ENCODE measurements at regions not wholly inside any gene's neighbourhood (a gene's known extent, or its start where the extent isn't known, plus 50 kb on each side); places are given as distances from the start of the nearest gene placed in this dataset.

DNA sequence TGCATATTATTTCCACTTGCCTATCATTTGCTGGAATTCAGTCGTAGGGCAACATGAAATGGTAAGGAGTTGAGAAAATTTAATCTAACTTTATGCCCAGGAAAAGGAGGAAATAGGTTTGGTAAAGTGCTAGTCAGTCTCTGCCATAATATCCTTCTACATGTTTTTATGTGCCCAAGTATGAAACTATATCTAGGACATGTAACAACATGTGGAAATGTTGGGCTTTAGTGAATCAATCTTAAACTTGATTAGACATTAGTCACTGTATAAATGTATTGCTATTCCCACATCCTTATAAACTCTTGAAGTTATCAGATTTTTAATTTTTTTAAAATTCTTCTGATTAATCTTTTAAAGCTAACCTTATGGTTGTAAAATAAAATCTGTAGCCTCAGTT is 204.7 kb upstream of the ZRANB2 start:
- H3F3A ChIP-seq (ENCODE audit: insufficient read depth, low read depth) = no peaks in the 10 kb centered on the region
- no peaks in the 10 kb centered on the region for H3K9me2 ChIP-seq (ENCODE audit: insufficient read depth)
- DNase-seq = no peak
- intact Hi-C loops (cut with micrococcal nuclease; ENCODE audit: unreplicated experiment) = no loop called here
- H3K27ac ChIP-seq = no peak overlapping the region
- H3K4me2 ChIP-seq = no peak overlapping the region
- H2AFZ ChIP-seq = no peak overlapping the region
- ChIA-PET CTCF (no interaction called here), POLR2A (ENCODE audit: unreplicated experiment) (no interaction called here)
- H3K9me3 ChIP-seq (ENCODE audit: insufficient read depth, low read depth) = no peaks in the 10 kb centered on the region
- no peaks in the 10 kb centered on the region for H3K4me1 ChIP-seq (replicated peaks; ENCODE audit: insufficient read depth)
- no peaks in the 10 kb centered on the region for H3K27me3 ChIP-seq (ENCODE audit: insufficient read depth, low read depth)
- H3K79me2 ChIP-seq (ENCODE audit: low read depth) = no peaks in the 10 kb centered on the region
- H3K36me3 ChIP-seq (ENCODE audit: low read depth) = no peaks in the 10 kb centered on the region
- TF ChIP-seq, protein P1, sequence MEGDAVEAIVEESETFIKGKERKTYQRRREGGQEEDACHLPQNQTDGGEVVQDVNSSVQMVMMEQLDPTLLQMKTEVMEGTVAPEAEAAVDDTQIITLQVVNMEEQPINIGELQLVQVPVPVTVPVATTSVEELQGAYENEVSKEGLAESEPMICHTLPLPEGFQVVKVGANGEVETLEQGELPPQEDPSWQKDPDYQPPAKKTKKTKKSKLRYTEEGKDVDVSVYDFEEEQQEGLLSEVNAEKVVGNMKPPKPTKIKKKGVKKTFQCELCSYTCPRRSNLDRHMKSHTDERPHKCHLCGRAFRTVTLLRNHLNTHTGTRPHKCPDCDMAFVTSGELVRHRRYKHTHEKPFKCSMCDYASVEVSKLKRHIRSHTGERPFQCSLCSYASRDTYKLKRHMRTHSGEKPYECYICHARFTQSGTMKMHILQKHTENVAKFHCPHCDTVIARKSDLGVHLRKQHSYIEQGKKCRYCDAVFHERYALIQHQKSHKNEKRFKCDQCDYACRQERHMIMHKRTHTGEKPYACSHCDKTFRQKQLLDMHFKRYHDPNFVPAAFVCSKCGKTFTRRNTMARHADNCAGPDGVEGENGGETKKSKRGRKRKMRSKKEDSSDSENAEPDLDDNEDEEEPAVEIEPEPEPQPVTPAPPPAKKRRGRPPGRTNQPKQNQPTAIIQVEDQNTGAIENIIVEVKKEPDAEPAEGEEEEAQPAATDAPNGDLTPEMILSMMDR (conservative IDR thresholded peaks at IDR 0.05) = no peak
- no peak for TF ChIP-seq EZH2 (IDR thresholded peaks at IDR 0.05; ENCODE audit: low read depth)
- no TSS peak for BruUV-seq (replicated peaks)
- H3K4me3 ChIP-seq = no peak overlapping the region
- H4K20me1 ChIP-seq (ENCODE audit: insufficient read depth) = no peaks in the 10 kb centered on the region

DNA sequence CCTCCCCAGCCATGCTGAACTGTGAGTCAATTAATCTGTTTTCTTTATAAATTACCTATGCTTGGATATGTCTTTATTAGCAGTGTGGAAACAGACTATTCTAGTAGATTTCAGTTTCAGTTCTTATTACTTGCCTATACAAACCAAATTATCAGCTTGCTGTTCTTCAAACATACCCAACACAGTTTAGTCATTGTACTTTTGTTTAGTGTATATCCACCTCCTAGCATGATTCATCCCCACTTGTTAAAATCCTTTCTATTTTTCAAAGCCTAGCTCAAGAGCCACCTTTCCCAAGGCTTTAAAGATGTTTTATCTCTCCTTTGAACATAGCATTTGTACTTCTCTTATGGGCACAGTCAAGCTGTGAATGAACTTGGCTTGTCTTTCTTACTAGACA is 195.6 kb upstream of the ZRANB2 start:
- no peak for DNase-seq
- CTCF ChIA-PET = no interaction called here
- H3K4me1 ChIP-seq (replicated peaks; ENCODE audit: insufficient read depth) = no peaks in the 10 kb centered on the region
- no peak overlapping the region for H3K27ac ChIP-seq
- no peaks in the 10 kb centered on the region for H3K27me3 ChIP-seq (ENCODE audit: insufficient read depth, low read depth)
- H3K4me2 ChIP-seq = no peak overlapping the region
- H4K20me1 ChIP-seq (ENCODE audit: insufficient read depth) = no peaks in the 10 kb centered on the region
- no peaks in the 10 kb centered on the region for H3K9me3 ChIP-seq (ENCODE audit: insufficient read depth, low read depth)
- no peak overlapping the region for H3K4me3 ChIP-seq
- H2AFZ ChIP-seq = no peak overlapping the region
- TF ChIP-seq, protein P1 (conservative IDR thresholded peaks at IDR 0.05) = no peak
- no peak for TF ChIP-seq EZH2 (IDR thresholded peaks at IDR 0.05; ENCODE audit: low read depth)
- no peaks in the 10 kb centered on the region for H3F3A ChIP-seq (ENCODE audit: insufficient read depth, low read depth)
- POLR2A ChIA-PET (ENCODE audit: unreplicated experiment) = no interaction called here
- H3K9me2 ChIP-seq (ENCODE audit: insufficient read depth) = no peaks in the 10 kb centered on the region
- H3K79me2 ChIP-seq (ENCODE audit: low read depth) = no peaks in the 10 kb centered on the region
- no TSS peak for BruUV-seq (replicated peaks)
- no peaks in the 10 kb centered on the region for H3K36me3 ChIP-seq (ENCODE audit: low read depth)
- intact Hi-C loops (cut with micrococcal nuclease; ENCODE audit: unreplicated experiment) = no loop called here

DNA sequence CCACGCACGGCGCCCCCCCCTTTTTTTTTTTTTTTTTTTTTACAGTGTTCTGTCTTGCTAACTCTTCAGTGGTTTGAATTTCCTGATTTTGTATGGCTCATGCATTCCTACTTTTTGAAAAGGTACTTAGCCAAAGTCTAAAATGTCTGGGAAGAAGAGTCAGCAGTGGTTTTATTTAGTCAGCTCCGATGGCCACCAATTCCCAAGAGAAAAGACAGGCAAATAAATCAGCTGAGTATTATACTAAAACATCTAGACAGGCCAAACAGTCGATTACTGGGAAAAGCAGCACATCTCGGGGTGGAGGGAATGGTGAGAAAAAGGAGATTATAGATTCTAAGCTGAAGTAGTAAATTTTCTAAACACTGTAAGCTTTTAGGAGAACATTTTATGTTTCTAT is 192.5 kb upstream of the ZRANB2 start:
- H3K27ac ChIP-seq = no peak overlapping the region
- H4K20me1 ChIP-seq (ENCODE audit: insufficient read depth) = no peaks in the 10 kb centered on the region
- H3K4me3 ChIP-seq = no peak overlapping the region
- no peaks in the 10 kb centered on the region for H3K9me3 ChIP-seq (ENCODE audit: insufficient read depth, low read depth)
- no peaks in the 10 kb centered on the region for H3K27me3 ChIP-seq (ENCODE audit: insufficient read depth, low read depth)
- H2AFZ ChIP-seq = no peak overlapping the region
- no TSS peak for BruUV-seq (replicated peaks)
- DNase-seq = no peak
- H3K36me3 ChIP-seq (ENCODE audit: low read depth) = no peaks in the 10 kb centered on the region
- ChIA-PET POLR2A (ENCODE audit: unreplicated experiment) (interaction anchor here (0.6 kb wide), 1 partner anchor 647 kb away, joined by 24 read pairs; no protein-coding TSS in a partner anchor), CTCF (no interaction called here)
- H3F3A ChIP-seq (ENCODE audit: insufficient read depth, low read depth) = no peaks in the 10 kb centered on the region
- H3K4me1 ChIP-seq (replicated peaks; ENCODE audit: insufficient read depth) = no peaks in the 10 kb centered on the region
- TF ChIP-seq, protein P1 (conservative IDR thresholded peaks at IDR 0.05) = no peak
- TF ChIP-seq EZH2 (IDR thresholded peaks at IDR 0.05; ENCODE audit: low read depth) = no peak
- intact Hi-C loops (cut with micrococcal nuclease; ENCODE audit: unreplicated experiment) = no loop called here
- no peaks in the 10 kb centered on the region for H3K9me2 ChIP-seq (ENCODE audit: insufficient read depth)
- no peak overlapping the region for H3K4me2 ChIP-seq
- no peaks in the 10 kb centered on the region for H3K79me2 ChIP-seq (ENCODE audit: low read depth)

All from PC-9 (cell line).